Endothelial cell of umbilical vein (primary cell): ENCODE measurements at regions not wholly inside any gene's neighbourhood (a gene's known extent, or its start where the extent isn't known, plus 50 kb on each side); places are given as distances from the start of the nearest gene placed in this dataset.
"Not testable (repeated sequence)": the region's sequence is repeated elsewhere in the genome, so short reads cannot be mapped to it uniquely, and the experiment has no call there.

ENCODE experiments used
- BruUV-seq: library from RNA; stranded (reverse); fragments of 400-500 nt; replicated peaks from 2 replicates; lab custom pipeline; 2021; lab: Mats Ljungman, UMichigan
- CTCF ChIA-PET: fragments of 300-600, 350-600 bp; sonication (Branson Sonifier 250); formaldehyde crosslinking; loops from one replicate; lab custom pipeline; 2021; ENCODE audit warnings: antibody characterized with exemption, inconsistent platforms; lab: Charles Lee
- POLR2A ChIA-PET: fragments of 300-600, 350-600 bp; sonication (Branson Sonifier 250); formaldehyde crosslinking; loops from one replicate; lab custom pipeline; 2021; ENCODE audit warnings: antibody characterized with exemption, inconsistent platforms; lab: Charles Lee
- DNase-seq: peaks from one replicate; pipeline ENCODE4 v3.0.0-alpha.2; 2011; ENCODE audit warnings: low read depth, low spot score
- FAIRE-seq: peaks from 2 replicates; lab custom pipeline; 2011; peaks lifted over from hg19 to GRCh38; lab: Jason Lieb, UNC
- H2AFZ ChIP-seq: 2 replicates; pipeline ENCODE4 v1.6.0; 2012; ENCODE audit warnings: low read depth, low read length, control low read depth, inconsistent platforms
- H3K27ac ChIP-seq: 2 replicates; pipeline ENCODE4 v1.5.1; 2011; ENCODE audit warnings: low read depth, mild to moderate bottlenecking, control low read depth, low read length, moderate library complexity; ENCODE audit not compliant: insufficient read depth
- H3K27me3 ChIP-seq, 2 experiments: 2 replicates each; pipeline versions ENCODE4 v1.6.0 to v1.6.1; 2011; ENCODE audit warnings: low read length in 2 of 2, mixed read lengths in 1 of 2; ENCODE audit not compliant: control insufficient read depth in 2 of 2, insufficient read depth in 2 of 2
- H3K36me3 ChIP-seq, 2 experiments: 2 replicates in 1 of 2; 3 replicates in 1 of 2; pipeline ENCODE4 v1.5.1; 2011; ENCODE audit warnings: low read length in 2 of 2, mild to moderate bottlenecking in 1 of 2, moderate library complexity in 1 of 2; ENCODE audit not compliant: control insufficient read depth in 2 of 2, insufficient read depth in 2 of 2; ENCODE audit errors: extremely low read depth in 1 of 2
- H3K4me1 ChIP-seq: 3 replicates; pipeline ENCODE4 v1.5.1; 2011; ENCODE audit warnings: mild to moderate bottlenecking, low read length; ENCODE audit not compliant: control insufficient read depth, insufficient read depth; ENCODE audit errors: extremely low read depth
- H3K4me2 ChIP-seq: 2 replicates; pipeline ENCODE4 v1.6.1; 2011; ENCODE audit warnings: low read length, control low read depth, mixed read lengths; ENCODE audit not compliant: insufficient read depth
- H3K4me3 ChIP-seq, 3 experiments: fragments of 200-600 bp in 1 of 3; sonication (generic), shearing (Covaris generic) in 1 of 3; replicated peaks in 1 of 3; 2 replicates each; pipeline ENCODE4 v1.5.1; 2011 to 2016; ENCODE audit warnings: control low read depth in 3 of 3, low read length in 3 of 3, mild to moderate bottlenecking in 2 of 3, inconsistent platforms in 1 of 3, low read depth in 1 of 3, moderate library complexity in 1 of 3; ENCODE audit not compliant: insufficient read depth in 1 of 3
- H3K79me2 ChIP-seq: 2 replicates; pipeline ENCODE4 v1.6.0; 2012; ENCODE audit warnings: low read length, inconsistent platforms; ENCODE audit not compliant: control insufficient read depth, insufficient read depth
- H3K9ac ChIP-seq: replicated peaks from 2 replicates; pipeline ENCODE3; 2011; ENCODE audit warnings: low read length, control low read depth; ENCODE audit not compliant: insufficient read depth; ENCODE audit errors: extremely low read depth
- H3K9me1 ChIP-seq: replicated peaks from 3 replicates; pipeline ENCODE4 v1.6.0; 2011; ENCODE audit warnings: mild to moderate bottlenecking, low read length; ENCODE audit not compliant: control insufficient read depth, insufficient read depth; ENCODE audit errors: extremely low read depth
- H3K9me3 ChIP-seq: replicated peaks from 2 replicates; pipeline ENCODE4 v1.5.1; 2012; ENCODE audit warnings: low read length, inconsistent platforms; ENCODE audit not compliant: control insufficient read depth, insufficient read depth
- H4K20me1 ChIP-seq: replicated peaks from 2 replicates; pipeline ENCODE3; 2011; ENCODE audit warnings: mild to moderate bottlenecking, low read length; ENCODE audit not compliant: control insufficient read depth, insufficient read depth; ENCODE audit errors: extremely low read depth
- CTCF ChIP-seq, 2 donors: IDR thresholded peaks; 1 replicate in 1 of 2; 2 replicates in 1 of 2; pipeline ENCODE4 v1.5.1; 2011; ENCODE audit warnings: low read length in 2 of 2, mild to moderate bottlenecking in 2 of 2, moderate library complexity in 2 of 2, control low read depth in 1 of 2, inconsistent platforms in 1 of 2, low read depth in 1 of 2; ENCODE audit not compliant: insufficient read depth in 1 of 2; ENCODE audit errors: extremely low read depth in 1 of 2
- EZH2 ChIP-seq: IDR thresholded peaks from 2 replicates; pipeline ENCODE4 v1.6.1; 2012; ENCODE audit warnings: borderline replicate concordance, low read depth, mild to moderate bottlenecking, moderate library complexity, low read length, inconsistent platforms; ENCODE audit not compliant: severe bottlenecking
- FOS ChIP-seq: IDR thresholded peaks from 2 replicates; pipeline ENCODE4 v1.6.1; 2011; ENCODE audit warnings: mild to moderate bottlenecking, low read length, moderate library complexity, borderline replicate concordance; ENCODE audit not compliant: insufficient read depth
- GATA2 ChIP-seq: IDR thresholded peaks from 2 replicates; pipeline ENCODE4 v1.7.0; 2011; ENCODE audit warnings: low read depth, mild to moderate bottlenecking, moderate library complexity, mixed read lengths, low read length; ENCODE audit not compliant: insufficient read length, insufficient read depth
- JUN ChIP-seq: IDR thresholded peaks from 2 replicates; pipeline ENCODE4 v1.6.1; 2011; ENCODE audit warnings: borderline replicate concordance, low read depth; ENCODE audit not compliant: insufficient read length, insufficient read depth
- MAX ChIP-seq: IDR thresholded peaks from 2 replicates; pipeline ENCODE4 v1.6.1; 2011; ENCODE audit not compliant: insufficient read depth, insufficient read length
- MYC ChIP-seq: IDR thresholded peaks from one replicate; pipeline ENCODE4 v1.6.1; 2011; ENCODE audit warnings: mild to moderate bottlenecking, low read depth, low read length
- POLR2A ChIP-seq: IDR thresholded peaks from 2 replicates; pipeline ENCODE4 v1.6.1; 2012; ENCODE audit warnings: low read depth, mild to moderate bottlenecking, control low read depth, low read length
- POLR2AphosphoS5 ChIP-seq: IDR thresholded peaks from 2 replicates; pipeline ENCODE4 v1.6.1; 2012; ENCODE audit warnings: low read depth, mild to moderate bottlenecking, control low read depth, low read length, moderate library complexity; ENCODE audit not compliant: insufficient read depth
- dilution Hi-C: fragments of 300-500 bp; cut with MboI; formaldehyde crosslinking; loops from one replicate; pipeline ENCODE4 v1.15.0; 2019; ENCODE audit warnings: low sequenced_read_pairs; ENCODE audit not compliant: extremely low pct_ligation_motif_present
- intact Hi-C: fragments of 100-400 bp; cut with micrococcal nuclease; formaldehyde crosslinking; loops from one replicate; pipeline ENCODE4 v1.10.0; 2022

- dilution Hi-C loops, H3K9me1 ChIP-seq, FAIRE-seq, H3K4me3 ChIP-seq, DNase-seq, H3K9me3 ChIP-seq, CTCF ChIA-PET, H3K27ac ChIP-seq, POLR2A ChIA-PET, H3K9ac ChIP-seq, intact Hi-C loops, H2AFZ ChIP-seq, H3K79me2 ChIP-seq, H3K36me3 ChIP-seq, H4K20me1 ChIP-seq, H3K4me2 ChIP-seq, H3K27me3 ChIP-seq, H3K4me1 ChIP-seq, BruUV-seq: not testable (repeated sequence)
Observed at GRCh38 chr3:106075731-106076130, 206.9 kb upstream of the CBLB start.

GRCh38 chr3:106078635-106079034, 209.8 kb upstream of the CBLB start:
- DNase-seq (no peak), FAIRE-seq (no peak)
- H2AFZ ChIP-seq: no peak overlapping the region
- H3K79me2 ChIP-seq: no peaks in the 10 kb centered on the region
- no peaks in the 10 kb centered on the region for H3K9me3 ChIP-seq
- H3K36me3 ChIP-seq: no peaks in the 10 kb centered on the region
- dilution Hi-C loops: no loop called here
- no peak for TF ChIP-seq CTCF (IDR thresholded peaks at IDR 0.05; ENCODE audit: extremely low read depth in 1 of 2, insufficient read depth in 1 of 2, low read depth in 1 of 2, low read length in 2 of 2)
- TF ChIP-seq MAX: no peak
- TF ChIP-seq POLR2A: no peak
- no peak for TF ChIP-seq MYC
- no peak for TF ChIP-seq POLR2AphosphoS5
- TF ChIP-seq EZH2: no peak
- TF ChIP-seq GATA2: no peak
- TF ChIP-seq JUN: no peak
- TF ChIP-seq FOS: no peak
- H3K27me3 ChIP-seq: no peaks in the 10 kb centered on the region
- POLR2A ChIA-PET: no interaction called here
- H3K4me1 ChIP-seq: no peaks in the 10 kb centered on the region
- H3K27ac ChIP-seq: no peak overlapping the region
- CTCF ChIA-PET: no interaction called here
- H4K20me1 ChIP-seq: no peaks in the 10 kb centered on the region
- H3K9ac ChIP-seq: no peak overlapping the region
- BruUV-seq: no TSS peak
- H3K4me2 ChIP-seq: no peak overlapping the region
- H3K4me3 ChIP-seq: no peak overlapping the region
- intact Hi-C loops: no loop called here
- H3K9me1 ChIP-seq: no peaks in the 10 kb centered on the region
